ENCODE measurements at regions not wholly inside any gene's neighbourhood (a gene's known extent, or its start where the extent isn't known, plus 50 kb on each side); places are given as distances from the start of the nearest gene placed in this dataset.

GRCh38 chr2:156196031-156196430 is 136.5 kb downstream of the NR4A2 start:
- no peaks in the 10 kb centered on the region for H3K9me3 ChIP-seq (ENCODE audit: control insufficient read depth, insufficient read depth, low read length)

GRCh38 chr2:156192468-156192867 is 140.1 kb downstream of the NR4A2 start:
- no peaks in the 10 kb centered on the region for H3K4me1 ChIP-seq (ENCODE audit: control insufficient read depth, insufficient read depth, low read length)
- H3K9me3 ChIP-seq (ENCODE audit: control insufficient read depth, insufficient read depth, low read length), result no peaks in the 10 kb centered on the region
- no peak overlapping the region for H3K4me3 ChIP-seq (ENCODE audit: low read depth, low read length)
- H3K36me3 ChIP-seq (ENCODE audit: control insufficient read depth, insufficient read depth, low read length), result no peaks in the 10 kb centered on the region
- H3K27me3 ChIP-seq (ENCODE audit: control insufficient read depth, insufficient read depth, low read length), result no peaks in the 10 kb centered on the region
- no peak overlapping the region for H3K9ac ChIP-seq (ENCODE audit: low read depth, low read length)

More at GRCh38 chr2:156196031-156196430, 136.5 kb downstream of the NR4A2 start:
- Histone ChIP-seq H3K4me1 (ENCODE audit: control insufficient read depth, insufficient read depth, low read length) (no peaks in the 10 kb centered on the region), H3K9ac (ENCODE audit: low read depth, low read length) (no peak overlapping the region), H3K36me3 (ENCODE audit: control insufficient read depth, insufficient read depth, low read length) (no peaks in the 10 kb centered on the region), H3K27me3 (ENCODE audit: control insufficient read depth, insufficient read depth, low read length) (no peaks in the 10 kb centered on the region), H3K4me3 (ENCODE audit: low read depth, low read length) (no peak overlapping the region)

DNA sequence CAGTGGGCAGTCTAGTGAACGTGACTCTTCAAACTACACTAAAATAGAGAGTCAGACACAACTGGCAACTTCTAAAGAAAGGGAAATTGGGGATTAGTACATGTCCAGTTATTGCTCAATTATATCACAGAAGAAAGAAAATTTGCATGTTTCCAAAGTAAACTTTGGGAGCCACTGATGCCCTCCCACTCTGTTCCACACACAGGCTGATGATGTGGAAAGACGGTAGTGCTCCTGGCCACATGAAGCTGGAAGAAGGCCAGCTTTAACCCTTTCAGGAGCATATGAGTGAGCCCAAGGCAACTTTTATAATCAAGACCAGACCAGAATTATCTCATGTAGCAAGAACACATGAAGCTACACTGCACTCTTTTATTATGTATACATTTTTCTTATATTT is 141.0 kb downstream of the NR4A2 start:
- H3K27me3 ChIP-seq (ENCODE audit: control insufficient read depth, insufficient read depth, low read length), result no peaks in the 10 kb centered on the region
- no peaks in the 10 kb centered on the region for H3K4me1 ChIP-seq (ENCODE audit: control insufficient read depth, insufficient read depth, low read length)
- no peak overlapping the region for H3K4me3 ChIP-seq (ENCODE audit: low read depth, low read length)
- H3K36me3 ChIP-seq (ENCODE audit: control insufficient read depth, insufficient read depth, low read length), result no peaks in the 10 kb centered on the region
- no peaks in the 10 kb centered on the region for H3K9me3 ChIP-seq (ENCODE audit: control insufficient read depth, insufficient read depth, low read length)
- no peak overlapping the region for H3K9ac ChIP-seq (ENCODE audit: low read depth, low read length)

DNA sequence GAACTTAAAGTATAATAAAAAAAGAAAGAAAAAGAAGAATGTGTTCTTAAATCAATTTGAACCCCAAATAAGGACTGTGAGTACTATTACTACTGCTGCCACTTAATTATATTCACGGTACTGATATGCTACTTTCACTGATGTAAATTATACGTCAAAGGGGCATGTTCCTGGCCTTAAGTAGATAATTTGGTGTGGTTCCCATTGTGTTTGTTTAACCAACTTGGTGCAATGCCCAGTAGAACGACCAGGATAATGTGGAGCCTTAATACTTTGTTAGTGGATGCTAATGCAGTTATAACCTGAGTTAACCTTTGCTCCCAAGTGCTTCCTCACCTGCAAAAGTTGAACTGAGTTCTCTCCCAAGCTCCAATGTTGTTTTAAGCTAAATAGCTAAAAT is 142.0 kb downstream of the NR4A2 start:
- Histone ChIP-seq H3K9ac (ENCODE audit: low read depth, low read length) (no peak overlapping the region), H3K4me3 (ENCODE audit: low read depth, low read length) (no peak overlapping the region), H3K36me3 (ENCODE audit: control insufficient read depth, insufficient read depth, low read length) (no peaks in the 10 kb centered on the region), H3K9me3 (ENCODE audit: control insufficient read depth, insufficient read depth, low read length) (no peaks in the 10 kb centered on the region), H3K27me3 (ENCODE audit: control insufficient read depth, insufficient read depth, low read length) (no peaks in the 10 kb centered on the region), H3K4me1 (ENCODE audit: control insufficient read depth, insufficient read depth, low read length) (no peaks in the 10 kb centered on the region)

DNA sequence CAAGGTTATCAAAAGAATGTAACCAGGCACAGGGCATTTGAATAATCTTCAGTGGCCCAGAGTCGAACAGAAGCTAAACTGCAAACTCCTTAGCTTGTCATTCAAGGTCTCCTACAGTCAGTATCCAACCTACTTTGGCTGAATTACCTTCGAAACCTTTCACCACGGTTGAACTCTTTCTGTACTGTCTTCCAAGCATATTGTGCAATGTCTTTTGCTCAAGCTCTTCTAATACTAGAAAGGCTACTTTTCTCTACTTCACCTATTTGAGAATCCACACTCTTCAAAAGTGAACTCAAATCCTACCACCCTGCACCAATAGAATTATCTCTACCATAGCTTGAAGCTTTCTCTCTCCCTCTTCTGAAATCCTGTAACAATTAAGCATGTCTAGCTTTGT is 142.9 kb downstream of the NR4A2 start:
- H3K9me3 ChIP-seq (ENCODE audit: control insufficient read depth, insufficient read depth, low read length), result no peaks in the 10 kb centered on the region
- H3K9ac ChIP-seq (ENCODE audit: low read depth, low read length), result no peak overlapping the region
- no peaks in the 10 kb centered on the region for H3K4me1 ChIP-seq (ENCODE audit: control insufficient read depth, insufficient read depth, low read length)
- H3K27me3 ChIP-seq (ENCODE audit: control insufficient read depth, insufficient read depth, low read length), result no peaks in the 10 kb centered on the region
- H3K4me3 ChIP-seq (ENCODE audit: low read depth, low read length), result no peak overlapping the region
- no peaks in the 10 kb centered on the region for H3K36me3 ChIP-seq (ENCODE audit: control insufficient read depth, insufficient read depth, low read length)

- H3K9ac ChIP-seq (ENCODE audit: low read depth, low read length), result no peak overlapping the region
- no peaks in the 10 kb centered on the region for H3K9me3 ChIP-seq (ENCODE audit: control insufficient read depth, insufficient read depth, low read length)
- no peaks in the 10 kb centered on the region for H3K36me3 ChIP-seq (ENCODE audit: control insufficient read depth, insufficient read depth, low read length)
- no peaks in the 10 kb centered on the region for H3K4me1 ChIP-seq (ENCODE audit: control insufficient read depth, insufficient read depth, low read length)
- no peak overlapping the region for H3K4me3 ChIP-seq (ENCODE audit: low read depth, low read length)
- no peaks in the 10 kb centered on the region for H3K27me3 ChIP-seq (ENCODE audit: control insufficient read depth, insufficient read depth, low read length)
Measured at GRCh38 chr2:156189143-156189542, 143.4 kb downstream of the NR4A2 start.

DNA sequence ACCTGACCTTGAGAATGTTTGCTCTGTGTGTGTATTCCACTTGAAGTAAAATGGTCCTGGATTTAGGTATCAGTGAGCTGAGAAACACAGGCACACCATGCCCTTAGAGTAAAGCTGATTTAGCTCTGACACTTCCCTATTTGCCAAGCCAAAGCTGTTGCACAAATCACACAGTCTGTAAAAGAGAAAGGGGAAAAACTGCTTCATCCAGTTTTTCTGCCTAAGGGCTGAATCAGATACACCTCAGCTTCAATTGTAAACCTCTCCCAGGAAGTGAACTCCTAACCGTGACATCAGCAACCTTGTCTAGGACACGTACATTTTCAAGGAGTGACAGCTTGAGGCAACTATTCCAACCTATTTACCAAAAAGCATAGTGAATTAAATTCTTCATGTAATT is 150.4 kb downstream of the NR4A2 start:
- Histone ChIP-seq H3K27me3 (ENCODE audit: control insufficient read depth, insufficient read depth, low read length) (no peaks in the 10 kb centered on the region), H3K4me3 (ENCODE audit: low read depth, low read length) (no peak overlapping the region), H3K9ac (ENCODE audit: low read depth, low read length) (no peak overlapping the region), H3K4me1 (ENCODE audit: control insufficient read depth, insufficient read depth, low read length) (no peaks in the 10 kb centered on the region), H3K36me3 (ENCODE audit: control insufficient read depth, insufficient read depth, low read length) (no peaks in the 10 kb centered on the region), H3K9me3 (ENCODE audit: control insufficient read depth, insufficient read depth, low read length) (no peaks in the 10 kb centered on the region)

GRCh38 chr2:156181208-156181607 is 151.3 kb downstream of the NR4A2 start:
- no peak overlapping the region for H3K9ac ChIP-seq (ENCODE audit: low read depth, low read length)
- no peaks in the 10 kb centered on the region for H3K4me1 ChIP-seq (ENCODE audit: control insufficient read depth, insufficient read depth, low read length)
- no peaks in the 10 kb centered on the region for H3K27me3 ChIP-seq (ENCODE audit: control insufficient read depth, insufficient read depth, low read length)

DNA sequence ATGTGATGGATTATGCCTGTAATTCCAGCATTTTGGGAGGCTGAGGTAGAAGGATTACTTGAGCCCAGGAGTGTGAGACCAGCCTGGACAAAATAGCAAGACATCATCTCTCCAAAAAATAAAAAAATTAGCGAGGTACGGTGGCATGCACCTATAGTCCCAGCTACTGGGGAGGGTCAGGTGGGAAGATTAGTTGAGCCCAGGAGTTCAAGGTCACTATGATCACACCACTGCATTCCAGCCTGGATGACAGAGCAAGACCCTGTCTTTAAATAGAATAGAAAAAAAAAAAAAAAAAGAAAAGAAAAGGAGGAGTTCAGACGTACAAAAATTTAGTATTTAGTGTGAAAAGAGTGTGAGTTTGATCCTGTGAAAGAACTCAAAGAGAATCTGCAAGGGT is 154.9 kb downstream of the NR4A2 start:
- no peaks in the 10 kb centered on the region for H3K9me3 ChIP-seq (ENCODE audit: control insufficient read depth, insufficient read depth, low read length)
- H3K27me3 ChIP-seq (ENCODE audit: control insufficient read depth, insufficient read depth, low read length), result no peaks in the 10 kb centered on the region
- no peak overlapping the region for H3K4me3 ChIP-seq (ENCODE audit: low read depth, low read length)
- H3K4me1 ChIP-seq (ENCODE audit: control insufficient read depth, insufficient read depth, low read length), result no peaks in the 10 kb centered on the region
- no peaks in the 10 kb centered on the region for H3K36me3 ChIP-seq (ENCODE audit: control insufficient read depth, insufficient read depth, low read length)
- H3K9ac ChIP-seq (ENCODE audit: low read depth, low read length), result no peak overlapping the region

More at GRCh38 chr2:156181208-156181607, 151.3 kb downstream of the NR4A2 start:
- H3K4me3 ChIP-seq (ENCODE audit: low read depth, low read length), result no peak overlapping the region
- H3K36me3 ChIP-seq (ENCODE audit: control insufficient read depth, insufficient read depth, low read length), result no peaks in the 10 kb centered on the region
- no peaks in the 10 kb centered on the region for H3K9me3 ChIP-seq (ENCODE audit: control insufficient read depth, insufficient read depth, low read length)

DNA sequence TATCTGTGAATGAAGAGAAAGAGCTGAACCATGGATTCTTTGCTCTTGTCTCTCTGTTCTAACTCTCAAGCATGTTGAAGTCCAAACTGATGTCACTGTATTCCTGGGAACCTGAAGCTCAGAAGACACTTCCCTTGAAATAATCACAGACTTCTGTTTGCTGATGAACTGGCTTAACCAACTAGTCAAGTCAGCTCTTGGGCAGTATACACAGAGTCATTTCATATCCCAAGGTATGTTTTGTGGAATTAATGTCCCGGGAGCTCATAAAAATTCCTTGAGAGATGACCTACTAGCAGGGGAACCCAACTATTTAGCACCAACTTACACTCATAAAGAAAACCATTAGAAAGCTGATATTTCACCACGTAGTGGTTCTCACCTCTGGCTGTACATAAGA is 156.6 kb downstream of the NR4A2 start:
- H3K9me3 ChIP-seq (ENCODE audit: control insufficient read depth, insufficient read depth, low read length), result no peaks in the 10 kb centered on the region
- no peaks in the 10 kb centered on the region for H3K36me3 ChIP-seq (ENCODE audit: control insufficient read depth, insufficient read depth, low read length)
- H3K4me1 ChIP-seq (ENCODE audit: control insufficient read depth, insufficient read depth, low read length), result no peaks in the 10 kb centered on the region
- no peak overlapping the region for H3K9ac ChIP-seq (ENCODE audit: low read depth, low read length)
- H3K4me3 ChIP-seq (ENCODE audit: low read depth, low read length), result no peak overlapping the region
- no peaks in the 10 kb centered on the region for H3K27me3 ChIP-seq (ENCODE audit: control insufficient read depth, insufficient read depth, low read length)

GRCh38 chr2:156170929-156171328 is 161.6 kb downstream of the NR4A2 start:
- no peak overlapping the region for H3K4me3 ChIP-seq (ENCODE audit: low read depth, low read length)
- peaks cover 8% of the 10 kb centered on the region for H3K4me1 ChIP-seq (ENCODE audit: control insufficient read depth, insufficient read depth, low read length)
- H3K9ac ChIP-seq (ENCODE audit: low read depth, low read length), result no peak overlapping the region
- H3K9me3 ChIP-seq (ENCODE audit: control insufficient read depth, insufficient read depth, low read length), result no peaks in the 10 kb centered on the region
- H3K27me3 ChIP-seq (ENCODE audit: control insufficient read depth, insufficient read depth, low read length), result no peaks in the 10 kb centered on the region
- no peaks in the 10 kb centered on the region for H3K36me3 ChIP-seq (ENCODE audit: control insufficient read depth, insufficient read depth, low read length)

GRCh38 chr2:156165742-156166141 is 166.8 kb downstream of the NR4A2 start:
- Histone ChIP-seq H3K9me3 (ENCODE audit: control insufficient read depth, insufficient read depth, low read length) (no peaks in the 10 kb centered on the region), H3K4me1 (ENCODE audit: control insufficient read depth, insufficient read depth, low read length) (peaks cover 8% of the 10 kb centered on the region), H3K36me3 (ENCODE audit: control insufficient read depth, insufficient read depth, low read length) (no peaks in the 10 kb centered on the region), H3K9ac (ENCODE audit: low read depth, low read length) (no peak overlapping the region), H3K4me3 (ENCODE audit: low read depth, low read length) (no peak overlapping the region), H3K27me3 (ENCODE audit: control insufficient read depth, insufficient read depth, low read length) (no peaks in the 10 kb centered on the region)

All from iPS-15b (cell line).